ENCODE measurements at regions not wholly inside any gene's neighbourhood (a gene's known extent, or its start where the extent isn't known, plus 50 kb on each side); places are given as distances from the start of the nearest gene placed in this dataset.

- Histone ChIP-seq H3K9me3 (ENCODE audit: control insufficient read depth, insufficient read depth, low read length) (no peaks in the 10 kb centered on the region), H3K4me3 (ENCODE audit: low read depth, low read length) (no peak overlapping the region), H3K9ac (ENCODE audit: low read depth, low read length) (no peak overlapping the region), H3K36me3 (ENCODE audit: control insufficient read depth, insufficient read depth, low read length) (no peaks in the 10 kb centered on the region), H3K4me1 (ENCODE audit: control insufficient read depth, insufficient read depth, low read length) (no peaks in the 10 kb centered on the region), H3K27me3 (ENCODE audit: control insufficient read depth, insufficient read depth, low read length) (no peaks in the 10 kb centered on the region)
These were observed 391.5 kb upstream of the DACH1 start for GRCh38 chr13:72258340-72258981.

GRCh38 chr13:72255908-72256307, 388.9 kb upstream of the DACH1 start:
- Histone ChIP-seq H3K9me3 (ENCODE audit: control insufficient read depth, insufficient read depth, low read length) (no peaks in the 10 kb centered on the region), H3K36me3 (ENCODE audit: control insufficient read depth, insufficient read depth, low read length) (no peaks in the 10 kb centered on the region), H3K4me1 (ENCODE audit: control insufficient read depth, insufficient read depth, low read length) (no peaks in the 10 kb centered on the region), H3K27me3 (ENCODE audit: control insufficient read depth, insufficient read depth, low read length) (no peaks in the 10 kb centered on the region), H3K4me3 (ENCODE audit: low read depth, low read length) (no peak overlapping the region), H3K9ac (ENCODE audit: low read depth, low read length) (no peak overlapping the region)

- H3K4me1 ChIP-seq (ENCODE audit: control insufficient read depth, insufficient read depth, low read length) = no peaks in the 10 kb centered on the region
- H3K36me3 ChIP-seq (ENCODE audit: control insufficient read depth, insufficient read depth, low read length) = no peaks in the 10 kb centered on the region
- H3K4me3 ChIP-seq (ENCODE audit: low read depth, low read length) = no peak overlapping the region
- no peaks in the 10 kb centered on the region for H3K9me3 ChIP-seq (ENCODE audit: control insufficient read depth, insufficient read depth, low read length)
- H3K27me3 ChIP-seq (ENCODE audit: control insufficient read depth, insufficient read depth, low read length) = no peaks in the 10 kb centered on the region
- no peak overlapping the region for H3K9ac ChIP-seq (ENCODE audit: low read depth, low read length)
These were observed 386.8 kb upstream of the DACH1 start for GRCh38 chr13:72253754-72254153.

GRCh38 chr13:72246396-72246795, 379.4 kb upstream of the DACH1 start:
- H3K27me3 ChIP-seq (ENCODE audit: control insufficient read depth, insufficient read depth, low read length) = no peaks in the 10 kb centered on the region
- no peak overlapping the region for H3K9ac ChIP-seq (ENCODE audit: low read depth, low read length)
- no peaks in the 10 kb centered on the region for H3K36me3 ChIP-seq (ENCODE audit: control insufficient read depth, insufficient read depth, low read length)
- no peaks in the 10 kb centered on the region for H3K9me3 ChIP-seq (ENCODE audit: control insufficient read depth, insufficient read depth, low read length)
- H3K4me1 ChIP-seq (ENCODE audit: control insufficient read depth, insufficient read depth, low read length) = no peaks in the 10 kb centered on the region
- H3K4me3 ChIP-seq (ENCODE audit: low read depth, low read length) = no peak overlapping the region

GRCh38 chr13:72244788-72245187, 377.8 kb upstream of the DACH1 start:
- Histone ChIP-seq H3K36me3 (ENCODE audit: control insufficient read depth, insufficient read depth, low read length) (no peaks in the 10 kb centered on the region), H3K9ac (ENCODE audit: low read depth, low read length) (no peak overlapping the region), H3K4me1 (ENCODE audit: control insufficient read depth, insufficient read depth, low read length) (no peaks in the 10 kb centered on the region), H3K27me3 (ENCODE audit: control insufficient read depth, insufficient read depth, low read length) (no peaks in the 10 kb centered on the region), H3K9me3 (ENCODE audit: control insufficient read depth, insufficient read depth, low read length) (no peaks in the 10 kb centered on the region), H3K4me3 (ENCODE audit: low read depth, low read length) (no peak overlapping the region)

GRCh38 chr13:72230131-72230530, 363.1 kb upstream of the DACH1 start:
- Histone ChIP-seq H3K27me3 (ENCODE audit: control insufficient read depth, insufficient read depth, low read length) (no peaks in the 10 kb centered on the region), H3K9me3 (ENCODE audit: control insufficient read depth, insufficient read depth, low read length) (no peaks in the 10 kb centered on the region), H3K4me1 (ENCODE audit: control insufficient read depth, insufficient read depth, low read length) (no peaks in the 10 kb centered on the region), H3K9ac (ENCODE audit: low read depth, low read length) (no peak overlapping the region), H3K36me3 (ENCODE audit: control insufficient read depth, insufficient read depth, low read length) (no peaks in the 10 kb centered on the region), H3K4me3 (ENCODE audit: low read depth, low read length) (no peak overlapping the region)

GRCh38 chr13:72229067-72229466, 362.1 kb upstream of the DACH1 start:
- H3K9ac ChIP-seq (ENCODE audit: low read depth, low read length) = no peak overlapping the region
- no peaks in the 10 kb centered on the region for H3K27me3 ChIP-seq (ENCODE audit: control insufficient read depth, insufficient read depth, low read length)
- H3K9me3 ChIP-seq (ENCODE audit: control insufficient read depth, insufficient read depth, low read length) = no peaks in the 10 kb centered on the region
- H3K4me3 ChIP-seq (ENCODE audit: low read depth, low read length) = no peak overlapping the region
- H3K4me1 ChIP-seq (ENCODE audit: control insufficient read depth, insufficient read depth, low read length) = no peaks in the 10 kb centered on the region
- no peaks in the 10 kb centered on the region for H3K36me3 ChIP-seq (ENCODE audit: control insufficient read depth, insufficient read depth, low read length)

- no peak overlapping the region for H3K4me3 ChIP-seq (ENCODE audit: low read depth, low read length)
- no peaks in the 10 kb centered on the region for H3K9me3 ChIP-seq (ENCODE audit: control insufficient read depth, insufficient read depth, low read length)
- no peak overlapping the region for H3K9ac ChIP-seq (ENCODE audit: low read depth, low read length)
- H3K27me3 ChIP-seq (ENCODE audit: control insufficient read depth, insufficient read depth, low read length) = no peaks in the 10 kb centered on the region
- H3K4me1 ChIP-seq (ENCODE audit: control insufficient read depth, insufficient read depth, low read length) = peaks cover 3% of the 10 kb centered on the region
- H3K36me3 ChIP-seq (ENCODE audit: control insufficient read depth, insufficient read depth, low read length) = no peaks in the 10 kb centered on the region
These were observed 354.4 kb upstream of the DACH1 start for GRCh38 chr13:72221276-72221962.

- Histone ChIP-seq H3K9ac (ENCODE audit: low read depth, low read length) (no peak overlapping the region), H3K36me3 (ENCODE audit: control insufficient read depth, insufficient read depth, low read length) (no peaks in the 10 kb centered on the region), H3K4me1 (ENCODE audit: control insufficient read depth, insufficient read depth, low read length) (peaks cover 3% of the 10 kb centered on the region), H3K4me3 (ENCODE audit: low read depth, low read length) (no peak overlapping the region), H3K9me3 (ENCODE audit: control insufficient read depth, insufficient read depth, low read length) (no peaks in the 10 kb centered on the region), H3K27me3 (ENCODE audit: control insufficient read depth, insufficient read depth, low read length) (no peaks in the 10 kb centered on the region)
These were observed 352.0 kb upstream of the DACH1 start for GRCh38 chr13:72218966-72219365.

- Histone ChIP-seq H3K27me3 (ENCODE audit: control insufficient read depth, insufficient read depth, low read length) (no peaks in the 10 kb centered on the region), H3K36me3 (ENCODE audit: control insufficient read depth, insufficient read depth, low read length) (no peaks in the 10 kb centered on the region), H3K4me3 (ENCODE audit: low read depth, low read length) (no peak overlapping the region), H3K4me1 (ENCODE audit: control insufficient read depth, insufficient read depth, low read length) (peaks cover 3% of the 10 kb centered on the region), H3K9me3 (ENCODE audit: control insufficient read depth, insufficient read depth, low read length) (no peaks in the 10 kb centered on the region), H3K9ac (ENCODE audit: low read depth, low read length) (no peak overlapping the region)
These were observed 350.1 kb upstream of the DACH1 start for GRCh38 chr13:72217142-72217541.

GRCh38 chr13:72208112-72208645, 341.2 kb upstream of the DACH1 start:
- Histone ChIP-seq H3K9ac (ENCODE audit: low read depth, low read length) (no peak overlapping the region), H3K36me3 (ENCODE audit: control insufficient read depth, insufficient read depth, low read length) (no peaks in the 10 kb centered on the region), H3K4me3 (ENCODE audit: low read depth, low read length) (no peak overlapping the region), H3K4me1 (ENCODE audit: control insufficient read depth, insufficient read depth, low read length) (no peaks in the 10 kb centered on the region), H3K27me3 (ENCODE audit: control insufficient read depth, insufficient read depth, low read length) (no peaks in the 10 kb centered on the region), H3K9me3 (ENCODE audit: control insufficient read depth, insufficient read depth, low read length) (no peaks in the 10 kb centered on the region)

- H3K27me3 ChIP-seq (ENCODE audit: control insufficient read depth, insufficient read depth, low read length) = no peaks in the 10 kb centered on the region
- no peak overlapping the region for H3K4me3 ChIP-seq (ENCODE audit: low read depth, low read length)
- no peak overlapping the region for H3K9ac ChIP-seq (ENCODE audit: low read depth, low read length)
- no peaks in the 10 kb centered on the region for H3K36me3 ChIP-seq (ENCODE audit: control insufficient read depth, insufficient read depth, low read length)
- H3K4me1 ChIP-seq (ENCODE audit: control insufficient read depth, insufficient read depth, low read length) = no peaks in the 10 kb centered on the region
- no peaks in the 10 kb centered on the region for H3K9me3 ChIP-seq (ENCODE audit: control insufficient read depth, insufficient read depth, low read length)
These were observed 338.8 kb upstream of the DACH1 start for GRCh38 chr13:72205773-72206172.

All from iPS-15b (cell line).